ENCODE measurements at regions not wholly inside any gene's neighbourhood (a gene's known extent, or its start where the extent isn't known, plus 50 kb on each side); places are given as distances from the start of the nearest gene placed in this dataset.

DNA sequence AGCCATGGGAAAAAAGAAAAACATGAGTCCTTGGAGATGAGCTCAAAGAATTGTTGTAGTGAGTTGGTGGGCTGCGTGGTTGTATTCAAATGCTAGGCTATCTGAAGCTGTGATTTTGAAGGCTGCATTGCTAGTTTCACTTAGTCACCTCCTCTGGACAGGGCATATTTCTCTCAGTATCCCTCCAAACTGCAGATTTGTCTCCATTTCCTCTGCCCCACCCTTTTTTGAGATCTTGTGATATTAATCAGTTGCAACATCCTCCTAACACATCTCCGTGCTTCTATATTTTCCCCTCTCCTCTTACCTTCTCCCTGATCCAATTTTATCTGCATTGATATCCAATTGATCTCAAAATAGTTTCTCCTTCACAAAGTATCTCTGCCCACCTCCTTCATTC lies 1048.0 kb upstream of the WWC1 start:
- no peak for DNase-seq

DNA sequence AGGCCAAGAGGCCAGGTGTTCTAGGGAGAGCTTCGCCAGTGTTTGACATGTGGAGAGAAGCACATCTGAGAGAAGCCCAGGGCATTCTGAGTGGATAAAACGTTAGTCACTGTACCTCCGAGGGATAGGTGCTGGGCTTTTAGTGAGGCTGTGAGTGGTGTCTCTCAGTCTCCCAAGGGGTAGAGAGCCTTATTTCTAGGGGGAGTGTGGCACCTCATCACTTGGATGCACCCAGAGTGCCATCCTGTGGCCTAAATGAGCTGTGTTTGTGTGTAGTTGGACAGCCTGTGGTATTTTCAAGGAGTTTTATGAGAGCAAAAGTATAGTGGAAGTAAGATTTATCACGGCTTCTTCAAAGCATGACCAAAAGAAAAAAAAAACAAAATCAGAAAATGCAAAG lies 1046.9 kb upstream of the WWC1 start:
- DNase-seq, result no peak

DNA sequence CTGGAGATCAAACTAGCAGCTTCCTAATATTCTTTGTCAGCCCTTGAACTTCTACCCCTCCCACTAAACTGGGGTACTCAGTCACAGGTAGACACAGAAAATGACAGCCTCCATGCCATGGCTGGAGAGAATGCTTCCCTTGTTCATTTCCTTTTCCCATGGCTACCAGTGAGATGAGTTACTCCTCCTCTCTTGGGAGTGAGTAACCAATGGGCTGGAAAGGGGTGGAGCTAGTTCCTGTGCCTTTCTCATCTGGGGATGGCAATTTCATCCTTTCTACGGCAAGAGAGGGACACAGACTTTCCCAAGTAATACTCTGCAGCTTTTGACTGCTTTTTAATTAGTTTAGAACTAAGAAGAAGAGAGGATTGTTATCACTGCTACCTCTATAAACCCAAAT lies 1045.6 kb upstream of the WWC1 start:
- no peak for DNase-seq

DNA sequence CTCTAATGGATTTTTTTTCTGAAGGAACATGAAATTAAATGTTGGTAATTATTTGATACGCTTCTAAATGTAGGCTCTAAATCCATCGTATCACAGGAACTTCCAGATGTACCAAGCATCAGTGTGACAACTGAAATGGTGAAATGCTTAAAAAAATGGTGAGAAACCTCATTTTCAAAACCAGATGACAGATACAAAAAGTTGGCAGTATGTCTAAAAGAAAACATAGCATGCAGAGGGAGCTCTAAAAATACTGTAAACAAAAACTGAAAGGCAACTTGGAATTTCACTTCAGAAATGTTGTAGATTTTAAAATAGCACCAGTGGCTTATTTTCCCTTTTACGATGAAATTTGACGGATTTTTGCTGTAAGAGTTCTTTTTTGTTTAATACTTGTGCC lies 1043.6 kb upstream of the WWC1 start:
- DNase-seq, result no peak

DNA sequence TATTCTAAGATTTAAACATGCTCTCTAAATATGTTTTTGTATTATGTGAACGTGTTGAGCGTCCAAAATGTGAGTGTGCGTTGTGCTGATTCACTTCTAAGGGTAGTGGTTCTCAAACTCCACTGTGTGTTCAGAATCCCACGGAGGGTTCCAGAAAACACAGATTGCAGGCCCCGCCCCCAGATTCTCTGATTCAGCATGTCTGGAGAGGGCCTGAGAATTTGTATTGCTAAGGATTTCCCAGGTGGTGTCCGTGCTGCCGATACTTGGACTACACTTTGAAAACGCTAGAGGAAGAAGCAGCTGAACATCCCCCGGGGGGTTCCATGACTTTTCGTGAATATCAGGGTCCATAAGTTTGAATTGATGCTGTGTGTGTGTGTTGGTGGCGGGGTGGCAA lies 1043.2 kb upstream of the WWC1 start:
- no peak for DNase-seq

DNA sequence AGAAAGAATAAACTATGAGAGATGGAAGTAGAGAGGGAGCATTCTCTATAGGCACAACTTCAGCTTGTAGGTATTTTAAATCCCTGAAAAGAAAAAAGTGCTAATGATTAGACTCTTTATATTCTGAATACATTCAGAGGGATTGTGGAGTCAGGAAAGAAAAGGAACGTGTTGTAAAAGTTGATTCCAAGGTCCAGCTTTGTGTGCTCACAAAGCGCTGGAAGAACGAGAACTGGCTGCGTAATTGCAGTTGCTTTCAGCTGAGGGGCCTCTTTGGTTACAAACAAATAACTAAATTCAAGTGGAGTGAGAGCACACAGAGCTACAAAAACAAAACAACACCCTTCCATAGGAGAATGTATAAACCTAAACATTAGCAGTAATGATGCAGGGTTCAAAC lies 1040.4 kb upstream of the WWC1 start:
- DNase-seq, result no peak

DNA sequence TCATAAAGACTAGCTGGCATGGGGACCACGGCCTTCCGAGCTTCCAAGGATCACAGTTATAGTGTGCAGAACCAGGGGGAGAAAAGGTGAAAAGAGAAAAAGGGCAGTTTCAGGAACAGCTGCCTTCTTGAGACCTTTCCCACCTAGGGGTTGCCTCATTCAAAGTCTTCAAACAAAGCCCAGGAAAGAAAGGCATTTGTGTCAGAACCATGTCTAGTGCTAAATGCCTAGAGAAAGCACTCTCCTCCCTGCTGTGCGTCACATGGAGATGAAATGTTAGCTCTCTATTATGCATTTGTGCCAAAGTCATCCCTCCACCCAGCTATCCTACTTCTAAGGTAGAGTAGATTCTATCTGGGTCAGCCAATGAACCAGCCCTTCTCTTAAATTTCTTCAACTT lies 1037.3 kb upstream of the WWC1 start:
- no peak for DNase-seq

DNA sequence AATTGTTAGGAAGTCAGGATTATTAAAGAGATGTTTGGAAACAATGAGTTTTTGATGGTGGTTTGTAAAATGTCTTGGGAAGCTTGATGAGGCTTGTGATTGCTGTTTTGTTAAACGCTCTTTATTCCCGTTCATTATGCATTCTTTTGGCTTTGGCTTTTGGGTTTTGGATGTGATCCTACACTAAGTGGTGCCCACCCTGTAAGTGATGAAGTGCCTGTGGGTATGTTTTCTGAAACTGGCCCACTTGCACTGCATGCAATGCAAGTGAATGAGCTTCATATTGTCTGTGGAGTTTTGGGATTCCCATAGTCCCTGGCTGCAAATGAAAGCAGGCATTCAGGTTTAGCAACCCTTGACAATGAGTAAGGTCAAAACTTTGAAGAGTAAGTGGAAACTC lies 1035.5 kb upstream of the WWC1 start:
- DNase-seq, result no peak

DNA sequence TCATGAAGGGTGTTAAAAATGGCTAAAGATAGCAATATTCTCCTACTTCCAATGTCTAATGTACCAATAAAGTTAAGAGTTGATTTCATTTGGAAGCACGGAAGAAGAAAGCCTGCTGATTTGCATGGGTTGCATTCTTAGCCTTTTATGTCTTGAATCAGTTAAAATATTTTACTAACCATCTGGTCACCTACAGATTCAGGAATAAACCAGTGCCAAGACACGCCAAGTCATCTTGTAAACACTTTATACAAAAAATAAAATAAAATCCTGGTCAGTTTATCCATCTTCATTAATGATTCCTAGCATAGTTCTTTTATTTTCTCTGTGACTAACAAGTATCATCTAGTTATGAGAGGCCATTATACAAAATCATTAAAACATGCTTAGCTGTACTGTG lies 1031.6 kb upstream of the WWC1 start:
- no peak for DNase-seq

DNA sequence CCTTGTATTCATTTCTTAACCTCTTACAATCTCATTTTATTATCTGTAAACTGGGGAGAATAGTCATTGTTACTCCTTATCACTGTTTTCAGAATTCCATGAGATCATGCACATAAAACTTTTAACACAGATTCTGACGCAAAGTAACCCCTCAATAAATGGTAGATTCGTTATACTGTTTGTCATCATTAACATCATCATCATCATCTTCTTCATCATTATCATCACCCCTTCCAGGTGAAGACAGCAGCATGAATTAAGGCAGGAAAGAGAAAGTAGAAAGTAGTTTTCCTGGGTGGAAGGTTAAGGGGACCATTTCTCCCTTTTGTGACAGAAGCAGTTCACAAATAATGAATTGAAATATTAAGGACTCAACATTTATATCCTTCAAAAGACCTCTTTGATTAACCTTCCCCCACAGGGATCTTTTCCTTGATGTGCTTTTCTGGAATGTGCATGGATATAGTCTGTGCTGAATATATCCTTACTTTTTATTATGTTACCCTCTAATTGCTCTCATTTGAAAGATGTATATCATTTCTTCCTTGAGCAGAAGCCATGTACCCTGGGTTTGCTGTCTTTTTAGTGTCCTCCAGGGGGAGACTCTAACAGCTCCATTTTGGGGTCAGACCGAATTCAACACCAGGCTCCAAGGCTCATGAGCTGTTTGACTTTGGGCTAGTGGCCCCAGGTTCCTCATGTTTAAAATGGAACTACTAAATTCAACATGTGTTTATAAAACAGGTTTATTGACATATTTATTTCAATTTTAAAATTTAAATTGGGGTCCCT lies 1029.9 kb upstream of the WWC1 start:
- DNase-seq, result no peak

DNA sequence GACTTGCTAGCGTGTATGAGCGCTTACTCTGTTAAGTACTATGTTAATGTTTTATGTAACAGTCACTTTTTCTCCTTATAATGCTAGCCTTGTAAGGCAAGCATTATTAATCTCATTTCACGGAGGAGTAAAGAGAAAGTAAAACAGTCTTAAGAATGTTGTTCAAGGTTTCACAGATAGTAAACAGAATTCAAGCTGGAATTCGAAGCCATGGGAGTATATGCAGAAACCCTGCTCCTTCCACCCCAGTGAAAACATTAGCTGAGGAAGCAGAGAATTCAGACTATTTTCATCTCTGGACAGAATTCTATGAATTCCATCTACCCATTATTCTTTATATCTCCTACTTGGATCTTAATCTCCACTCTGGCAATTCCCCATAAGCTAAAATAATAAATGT lies 1028.3 kb upstream of the WWC1 start:
- DNase-seq, result no peak

DNA sequence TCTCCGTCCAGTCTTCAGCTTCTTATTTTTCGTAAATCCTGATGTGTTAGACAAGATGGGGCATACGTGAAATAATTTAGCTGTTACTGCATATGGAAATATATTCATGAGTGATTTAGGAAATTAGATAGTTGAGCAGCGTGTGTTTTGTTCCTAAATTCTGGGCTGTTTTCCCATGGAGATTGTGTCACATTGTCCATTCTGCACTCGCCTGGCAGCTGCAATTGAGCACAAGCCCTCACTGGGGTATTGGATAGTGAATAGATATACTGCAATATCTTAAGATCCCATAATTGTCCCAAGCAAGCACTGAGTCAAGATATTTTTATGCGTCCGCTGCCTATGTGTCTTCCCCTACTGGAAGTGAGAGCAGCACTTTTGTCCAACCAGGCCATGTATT lies 1027.1 kb upstream of the WWC1 start:
- DNase-seq, result no peak

DNA sequence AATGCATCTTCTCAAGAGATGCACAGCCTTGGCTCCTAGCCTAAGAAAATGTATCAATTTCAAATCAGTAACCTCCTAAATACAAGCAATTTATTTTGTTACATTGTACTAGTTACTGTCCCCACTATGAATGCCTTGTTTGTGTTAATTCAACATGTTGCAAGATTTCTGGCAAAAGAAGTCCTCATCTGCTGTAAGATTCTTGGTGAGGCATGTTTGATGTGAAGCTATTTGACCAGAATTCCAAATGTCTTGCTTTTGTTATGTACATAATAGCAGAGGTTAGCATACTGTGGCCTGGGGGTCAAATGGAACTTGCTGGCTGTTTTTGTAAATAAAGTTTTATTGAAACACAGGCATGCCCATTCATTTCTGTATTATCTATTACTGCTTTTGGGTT lies 1023.1 kb upstream of the WWC1 start:
- DNase-seq, result no peak

DNA sequence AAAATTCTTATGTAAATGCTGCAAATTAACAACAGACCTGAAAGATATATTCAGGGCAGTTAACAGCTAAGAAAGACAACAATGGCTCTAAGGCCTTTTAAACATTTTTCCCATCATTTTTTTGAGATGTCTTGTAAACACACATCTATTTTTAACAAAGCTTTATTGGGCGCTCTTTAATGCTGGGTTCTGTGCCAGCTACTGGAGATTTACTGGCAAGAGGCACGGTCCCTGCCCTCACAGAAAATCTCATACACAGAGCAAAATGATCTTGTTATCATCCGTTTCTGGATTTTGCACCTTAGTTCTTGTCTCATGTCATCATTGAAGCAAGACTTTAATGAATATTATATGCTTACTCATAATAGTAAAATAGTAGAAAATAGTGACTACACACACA lies 1022.3 kb upstream of the WWC1 start:
- no peak for DNase-seq

DNA sequence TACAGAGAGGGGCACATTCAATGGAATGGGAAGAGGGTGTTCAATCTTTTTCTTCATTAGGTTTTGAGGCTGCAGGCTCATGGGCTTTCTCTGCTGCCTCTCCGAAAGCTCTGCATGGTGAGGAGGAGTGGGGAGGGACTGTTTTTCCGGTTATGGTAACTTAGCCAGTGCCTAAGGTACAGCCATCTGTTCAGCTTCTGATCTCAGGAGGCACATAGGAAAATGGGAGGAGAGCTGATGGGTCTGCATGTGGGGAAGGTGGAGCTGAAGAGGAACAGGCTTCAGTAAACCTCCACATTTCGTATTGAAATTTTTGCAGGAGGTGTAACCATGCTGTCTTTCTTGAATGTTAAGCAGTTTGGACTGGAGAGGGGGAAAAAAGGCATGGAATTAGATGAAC lies 1020.4 kb upstream of the WWC1 start:
- DNase-seq, result no peak

DNA sequence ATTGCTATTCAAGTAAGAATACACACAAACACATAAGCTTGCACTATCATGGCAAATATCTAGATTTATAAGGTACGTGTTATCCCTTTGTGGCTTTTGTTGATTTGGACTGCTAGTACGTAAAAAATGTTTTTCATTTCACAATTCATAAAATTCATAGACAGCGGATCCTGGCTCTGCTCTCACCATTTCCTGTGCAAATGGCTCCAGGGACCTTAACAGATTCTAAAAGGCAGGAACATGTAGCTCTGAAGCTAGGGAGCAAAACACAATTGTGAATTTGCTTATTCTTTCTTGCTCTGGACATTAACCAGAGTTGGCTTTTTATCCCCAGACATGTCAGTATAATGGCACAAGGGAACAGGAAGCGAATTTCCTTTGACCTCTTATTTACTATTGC lies 1019.9 kb upstream of the WWC1 start:
- DNase-seq, result no peak

DNA sequence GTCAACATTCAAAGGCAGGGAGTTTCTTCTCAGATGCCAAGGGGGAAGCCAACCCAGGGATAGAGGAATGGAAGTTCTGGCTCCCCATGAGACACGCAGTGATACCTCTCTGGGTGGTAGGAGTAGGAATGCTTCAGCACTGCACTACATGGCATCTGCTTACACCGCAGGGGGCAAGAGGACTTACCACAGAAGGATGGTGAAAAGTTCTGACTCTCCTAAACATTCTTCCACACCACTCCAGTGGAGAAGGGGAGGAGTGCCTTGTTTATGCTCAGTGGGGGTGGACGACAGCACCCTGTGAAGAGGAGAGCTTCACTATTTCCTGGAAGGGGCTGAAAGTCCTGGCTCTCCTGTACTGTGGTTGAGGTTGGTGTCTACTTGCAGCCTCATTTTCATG lies 1011.3 kb upstream of the WWC1 start:
- DNase-seq, result no peak

DNA sequence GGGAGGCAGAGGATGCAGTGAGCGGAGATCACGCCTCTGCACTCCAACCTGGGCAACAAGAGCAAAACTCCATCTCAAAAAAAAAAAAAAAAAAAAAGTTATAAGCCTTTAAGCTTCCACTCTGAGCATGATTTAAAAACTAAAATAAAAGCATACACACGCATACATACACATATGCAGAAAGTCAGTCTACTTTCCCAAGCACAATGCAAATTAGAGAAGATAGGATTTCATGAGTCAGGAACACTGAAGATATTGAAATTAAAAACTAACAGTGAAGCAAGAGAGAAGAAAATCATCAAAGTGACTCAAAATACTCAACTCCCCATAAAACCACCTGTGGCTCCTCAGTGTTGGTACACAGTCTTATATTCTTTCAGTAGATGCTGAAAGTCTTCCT lies 1009.5 kb upstream of the WWC1 start:
- no peak for DNase-seq

DNA sequence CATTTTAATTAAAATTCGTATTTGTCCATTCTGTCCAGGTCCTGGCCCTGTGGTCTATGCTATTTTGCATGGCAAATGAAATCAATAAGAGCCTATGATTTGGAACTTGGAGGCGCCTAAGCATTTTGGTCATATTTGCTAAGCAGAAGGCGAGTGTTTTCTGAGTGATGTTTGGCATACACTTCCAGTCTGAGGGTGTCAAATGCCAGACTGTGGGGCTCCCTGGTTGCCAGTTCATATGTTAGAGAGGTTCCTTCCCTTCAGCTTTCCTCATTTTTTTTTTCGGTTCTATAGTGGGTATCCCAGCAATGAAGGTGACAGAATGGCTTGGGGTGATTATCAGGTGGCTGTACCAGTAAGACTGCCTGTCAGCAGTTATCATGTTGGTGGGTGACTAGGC lies 1007.8 kb upstream of the WWC1 start:
- DNase-seq, result no peak

DNA sequence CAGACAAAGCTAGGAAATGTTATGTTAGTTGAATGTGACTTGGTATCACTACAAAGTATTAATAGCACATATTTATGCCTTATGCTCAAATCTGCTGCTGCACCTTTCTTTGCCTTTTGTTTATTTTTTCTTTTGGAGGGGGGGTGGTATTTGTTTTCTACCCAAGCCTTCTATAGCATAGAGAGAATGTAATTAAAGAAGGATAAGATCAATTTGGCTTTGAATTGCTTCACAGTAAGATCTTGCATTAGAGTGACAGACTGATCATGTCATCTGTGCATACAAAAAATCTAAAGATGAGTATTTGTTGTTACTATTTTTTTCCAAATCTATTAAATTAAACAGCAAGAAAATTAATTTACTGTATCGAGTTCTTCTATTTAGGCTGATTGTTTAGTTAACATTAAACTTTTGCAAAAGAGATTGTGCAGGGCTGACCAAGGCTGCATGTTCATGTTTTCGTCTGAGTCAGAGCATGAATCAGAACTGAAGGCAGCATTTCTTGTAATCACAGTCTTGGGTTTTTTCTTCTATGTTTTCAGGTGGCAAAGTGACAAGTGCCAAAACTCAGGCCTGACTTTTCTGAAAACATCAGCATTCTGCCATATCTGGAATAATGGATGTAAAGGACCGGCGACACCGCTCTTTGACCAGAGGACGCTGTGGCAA lies 1007.1 kb upstream of the WWC1 start:
- no peak for DNase-seq

DNA sequence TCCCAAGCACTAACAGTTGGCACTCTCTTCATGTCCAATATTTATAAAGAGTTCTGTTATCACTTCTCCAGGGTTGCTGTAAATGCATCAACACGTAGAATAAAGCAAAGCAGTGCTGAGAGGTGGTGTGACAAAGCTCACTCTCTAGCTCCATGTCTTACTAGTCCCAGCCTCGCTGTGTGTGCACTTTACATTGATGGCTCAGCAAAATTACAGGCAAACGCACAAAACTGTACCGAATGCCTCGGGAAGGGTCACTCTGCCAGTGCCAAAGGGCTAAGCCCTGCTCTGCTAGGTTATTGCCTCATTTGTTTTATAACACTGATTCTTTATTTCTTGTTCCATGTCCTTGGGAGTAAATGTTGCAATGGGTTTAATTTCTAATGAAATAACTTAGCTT lies 1005.9 kb upstream of the WWC1 start:
- DNase-seq, result no peak

DNA sequence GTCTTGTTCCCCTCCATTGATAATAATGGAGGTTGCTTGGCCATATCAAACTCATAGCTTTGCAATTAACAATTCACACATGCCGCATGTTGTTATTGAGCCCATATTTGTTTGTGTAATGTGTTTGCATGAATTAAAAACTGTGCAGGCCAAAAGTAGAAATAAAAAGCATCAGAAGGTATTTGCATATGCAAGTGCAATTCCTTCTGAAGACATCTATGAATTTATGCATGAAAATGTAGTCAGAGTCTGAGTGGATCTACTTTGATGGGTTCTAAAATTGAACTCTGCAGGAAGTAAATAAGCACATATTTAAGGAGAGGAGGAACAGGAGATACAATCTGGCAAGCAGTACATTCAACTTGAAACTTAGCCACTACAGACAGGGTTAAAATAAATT lies 1004.6 kb upstream of the WWC1 start:
- DNase-seq, result no peak

DNA sequence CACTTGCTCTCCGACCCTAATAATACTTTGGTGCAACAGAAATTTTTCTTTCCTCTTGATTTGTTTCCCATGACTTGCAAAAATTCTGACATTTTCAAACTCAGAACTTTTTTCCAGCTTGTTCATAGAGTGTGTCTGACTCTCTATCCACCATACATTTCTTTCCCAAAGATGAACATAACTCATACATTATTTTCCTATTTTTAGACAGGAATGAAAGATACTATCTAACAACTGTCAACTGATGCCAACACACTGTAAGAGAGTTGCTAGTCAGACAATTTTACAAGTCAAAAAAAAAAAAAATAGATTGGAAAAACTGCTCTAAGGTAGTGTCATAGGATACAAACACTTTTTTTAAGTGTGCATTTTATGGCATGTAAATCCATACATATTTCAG lies 1001.0 kb upstream of the WWC1 start:
- no peak for DNase-seq

DNA sequence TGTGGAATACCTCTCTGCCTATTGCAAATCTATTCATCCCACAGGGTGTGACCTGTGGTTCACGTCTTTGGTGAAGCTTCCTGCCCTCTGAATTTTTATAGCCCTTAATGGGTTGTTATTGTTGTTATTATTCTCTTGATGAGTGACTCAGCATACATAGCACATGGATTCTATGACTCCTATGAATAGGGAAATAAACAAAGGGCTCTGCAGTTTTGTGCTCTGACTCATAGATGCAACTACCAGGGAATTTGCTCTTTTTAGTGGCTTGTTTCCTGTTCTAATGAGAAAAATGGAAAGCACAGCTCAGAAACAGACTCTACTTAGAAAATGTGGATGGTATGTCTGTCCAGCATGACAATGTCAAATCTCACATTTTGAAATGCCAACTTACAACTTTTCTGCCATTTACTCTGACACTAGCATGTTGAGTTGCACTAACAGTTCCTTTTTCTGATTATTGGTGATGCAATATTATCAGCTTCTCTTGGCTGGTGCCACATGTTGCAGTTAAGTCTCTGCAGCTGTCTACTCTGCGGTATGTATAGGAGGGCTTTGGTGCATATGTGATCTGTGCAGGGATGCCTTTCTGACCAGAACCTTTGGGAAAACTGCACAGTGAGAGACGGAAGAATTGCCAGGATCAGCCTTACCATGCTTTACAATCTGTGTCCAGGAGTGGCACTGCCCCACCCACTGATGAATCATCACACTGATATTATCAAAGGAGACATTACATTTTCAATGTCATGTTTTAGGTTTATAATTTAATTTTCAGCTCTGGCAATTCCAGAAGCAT lies 996.4 kb upstream of the WWC1 start:
- no peak for DNase-seq

All from CD4-positive, alpha-beta T cell treated with Interleukin-4 for 4 hours (primary cell).